PC-3 (cell line): ENCODE measurements at regions not wholly inside any gene's neighbourhood (a gene's known extent, or its start where the extent isn't known, plus 50 kb on each side); places are given as distances from the start of the nearest gene placed in this dataset.

Experiments
- ATAC-seq: fragments of 200-7000 bp; cut with Tn5 transposase; 2 replicates; pipeline ENCODE4 v1.9.1; 2020; ENCODE audit warnings: mild to moderate bottlenecking, moderate library complexity
- BruUV-seq: library from RNA; stranded (reverse); fragments of 400-500 nt; replicated peaks from 2 replicates; lab custom pipeline; 2021; lab: Mats Ljungman, UMichigan
- CTCF ChIA-PET: fragments of 300-600 bp; sonication (Branson Sonifier 250); formaldehyde crosslinking; loops from one replicate; lab custom pipeline; 2022; ENCODE audit warnings: antibody characterized with exemption; lab: Charles Lee
- POLR2A ChIA-PET: fragments of 300-600 bp; sonication (Branson Sonifier 250); formaldehyde crosslinking; loops from one replicate; lab custom pipeline; 2022; ENCODE audit warnings: antibody characterized with exemption; ENCODE audit not compliant: unreplicated experiment; lab: Charles Lee
- DNase-seq: peaks from one replicate; pipeline ENCODE4 v3.0.0-alpha.2; 2015
- H2AFZ ChIP-seq: fragments of 300-600 bp; sonication (generic); 2 replicates; pipeline ENCODE4 v1.6.0; 2016; ENCODE audit warnings: antibody characterized with exemption, low read length
- H3F3A ChIP-seq: fragments of 300-600 bp; sonication (generic); one replicate; pipeline ENCODE4 v1.6.0; 2017; ENCODE audit warnings: antibody characterized with exemption, low read length, control low read depth, mild to moderate bottlenecking; ENCODE audit not compliant: unreplicated experiment
- H3K27ac ChIP-seq: fragments of 300-600 bp; sonication (generic); 2 replicates; pipeline ENCODE4 v1.5.1; 2016; ENCODE audit warnings: mild to moderate bottlenecking, low read length
- H3K27me3 ChIP-seq: fragments of 300-600 bp; sonication (generic); 2 replicates; pipeline ENCODE4 v1.6.1; 2016; ENCODE audit warnings: low read length, mixed read lengths
- H3K36me3 ChIP-seq: fragments of 300-600 bp; sonication (generic); 2 replicates; pipeline ENCODE4 v1.6.1; 2016; ENCODE audit warnings: low read depth, mixed run types, low read length, mixed read lengths
- H3K4me1 ChIP-seq: fragments of 300-600 bp; sonication (generic); 2 replicates; pipeline ENCODE4 v1.5.1; 2016; ENCODE audit warnings: low read length; ENCODE audit not compliant: insufficient read depth
- H3K4me2 ChIP-seq: fragments of 300-600 bp; sonication (generic); 2 replicates; pipeline ENCODE4 v1.6.0; 2016; ENCODE audit warnings: low read length
- H3K4me3 ChIP-seq: fragments of 300-600 bp; sonication (generic); 2 replicates; pipeline ENCODE4 v1.5.1; 2016; ENCODE audit warnings: mild to moderate bottlenecking, low read length, mixed read lengths
- H3K79me2 ChIP-seq: fragments of 300-600 bp; sonication (generic); 2 replicates; pipeline ENCODE4 v1.6.1; 2017; ENCODE audit warnings: low read length, mixed read lengths
- H3K9ac ChIP-seq: fragments of 300-600 bp; sonication (generic); 2 replicates; pipeline ENCODE4 v1.6.0; 2016; ENCODE audit warnings: mild to moderate bottlenecking, low read length
- H3K9me2 ChIP-seq: fragments of 300-600 bp; sonication (generic); replicated peaks from 2 replicates; pipeline ENCODE4 v1.6.1; 2016; ENCODE audit warnings: mixed run types, low read length, mixed read lengths
- H3K9me3 ChIP-seq: fragments of 300-600 bp; sonication (generic); 2 replicates; pipeline ENCODE4 v1.6.1; 2016; ENCODE audit warnings: low read length, mixed read lengths
- H4K20me1 ChIP-seq: fragments of 300-600 bp; sonication (generic); 2 replicates; pipeline ENCODE4 v1.6.1; 2016; ENCODE audit warnings: low read length, mixed read lengths
- CTCF ChIP-seq: fragments of 300-600 bp; sonication (generic); conservative IDR thresholded peaks from 2 replicates; pipeline ENCODE4 v1.5.1; 2017; ENCODE audit warnings: antibody characterized with exemption, low read depth, mild to moderate bottlenecking, low read length
- EZH2 ChIP-seq: fragments of 300-600 bp; sonication (generic); IDR thresholded peaks from one replicate; pipeline ENCODE4 v1.6.1; 2017; ENCODE audit warnings: antibody characterized with exemption, mild to moderate bottlenecking, low read length; ENCODE audit not compliant: unreplicated experiment
- EZH2phosphoT487 ChIP-seq: fragments of 300-600 bp; sonication (generic); IDR thresholded peaks from 2 replicates; pipeline ENCODE4 v1.6.1; 2018; ENCODE audit warnings: mild to moderate bottlenecking, antibody characterized with exemption, low read length, borderline replicate concordance
- intact Hi-C: fragments of 100-400 bp; cut with micrococcal nuclease; formaldehyde crosslinking; loops from 2 replicates; pipeline ENCODE4 v1.9.0; 2023

- CTCF ChIA-PET: no interaction called here
- Histone ChIP-seq H3K9me2 (no peaks in the 10 kb centered on the region), H4K20me1 (no peaks in the 10 kb centered on the region), H3K4me3 (peak overlapping the region; percentile 24; the same call in 1 of the 2 replicates), H3K27me3 (no peaks in the 10 kb centered on the region), H3K27ac (peak overlapping the region; percentile 74), H3F3A (no peaks in the 10 kb centered on the region), H3K79me2 (peaks cover 13% of the 10 kb centered on the region; the same call in 1 of the 2 replicates), H2AFZ (peak overlapping the region; percentile 61), H3K4me1 (peaks cover 31% of the 10 kb centered on the region), H3K9me3 (no peaks in the 10 kb centered on the region), H3K9ac (peak overlapping the region; percentile 18), H3K36me3 (peaks cover 7% of the 10 kb centered on the region; the same call in 1 of the 2 replicates), H3K4me2 (peak overlapping the region; percentile 57)
- no TSS peak for BruUV-seq
- peak; percentile 97 for ATAC-seq
- peak; percentile 95 for DNase-seq
- POLR2A ChIA-PET: interaction anchor here (0.5 kb wide), 1 partner anchor 30 kb away, joined by 3 read pairs; no protein-coding TSS in a partner anchor
- TF ChIP-seq EZH2: no peak
- TF ChIP-seq CTCF: no peak
- no peak for TF ChIP-seq EZH2phosphoT487
- intact Hi-C loops: no loop called here
Observed at GRCh38 chr14:51564986-51565604, 86.6 kb upstream of the FRMD6 start.

GRCh38 chr14:51566831-51567582, 84.7 kb upstream of the FRMD6 start:
- CTCF ChIA-PET: no interaction called here
- intact Hi-C loops: no loop called here
- H3K4me3 ChIP-seq: no peak overlapping the region
- H3K9me2 ChIP-seq: no peaks in the 10 kb centered on the region
- H3K27me3 ChIP-seq: no peaks in the 10 kb centered on the region
- DNase-seq (no peak), ATAC-seq (no peak)
- no peaks in the 10 kb centered on the region for H4K20me1 ChIP-seq
- H3K9me3 ChIP-seq: no peaks in the 10 kb centered on the region
- H3F3A ChIP-seq: no peaks in the 10 kb centered on the region
- H3K4me2 ChIP-seq: no peak overlapping the region
- 0 out of 2 replicates have a peak, but pooled peaks cover 10% of the 10 kb centered on the region for H3K79me2 ChIP-seq
- TF ChIP-seq EZH2: no peak
- TF ChIP-seq CTCF: no peak
- TF ChIP-seq EZH2phosphoT487: no peak
- H2AFZ ChIP-seq: no peak overlapping the region
- no peak overlapping the region for H3K27ac ChIP-seq
- no peak overlapping the region for H3K9ac ChIP-seq
- H3K36me3 ChIP-seq: peaks cover 5% of the 10 kb centered on the region; the same call in 1 of the 2 replicates
- BruUV-seq: no TSS peak
- peaks cover 31% of the 10 kb centered on the region for H3K4me1 ChIP-seq
- POLR2A ChIA-PET: no interaction called here
